K562 (cell line): ENCODE measurements at regions not wholly inside any gene's neighbourhood (a gene's known extent, or its start where the extent isn't known, plus 50 kb on each side); places are given as distances from the start of the nearest gene placed in this dataset.

Experiments
- ATAC-seq: fragments of 200-7000 bp; cut with Tn5 transposase; 3 replicates; pipeline ENCODE4 v1.9.1; 2020; ENCODE audit warnings: moderate library complexity
- BruUV-seq: library from RNA; stranded (reverse); fragments of 400-500 nt; replicated peaks from 2 replicates; lab custom pipeline; 2021; lab: Mats Ljungman, UMichigan
- CTCF ChIA-PET: fragments of 300-600 bp; formaldehyde crosslinking; extraction: SDS; loops from one replicate; lab custom pipeline; 2021; ENCODE audit warnings: low intra/inter-chr PET ratio; lab: Yijun Ruan, JAX
- POLR2A ChIA-PET: fragments of 300-600, 350-650 bp; sonication (Branson Sonifier 250); formaldehyde crosslinking; extraction: SDS; loops from one replicate; lab custom pipeline; 2021; ENCODE audit warnings: antibody characterized with exemption, inconsistent platforms; lab: Yijun Ruan, JAX
- DNase-seq, 4 experiments: peaks; one replicate each; pipeline versions ENCODE4 v3.0.0 to v3.0.0-alpha.2; 2011 to 2018; ENCODE audit warnings: low spot score in 3 of 4, mixed read lengths in 3 of 4; ENCODE audit errors: extremely low read depth in 1 of 4
- FAIRE-seq: peaks from 2 replicates; lab custom pipeline; 2011; peaks lifted over from hg19 to GRCh38; lab: Jason Lieb, UNC
- H2AFZ ChIP-seq: 2 replicates; pipeline ENCODE4 v1.6.0; 2011; ENCODE audit warnings: low read depth, low read length, control low read depth, inconsistent platforms
- H3K27ac ChIP-seq: fragments of 200-600 bp; 3 replicates; pipeline ENCODE4 v1.8.0; 2011; ENCODE audit warnings: low read depth, mild to moderate bottlenecking, control low read depth, inconsistent platforms, low read length, moderate library complexity, mixed read lengths; ENCODE audit errors: extremely low read depth
- H3K27me3 ChIP-seq, 2 experiments: fragments of 300-600 bp in 1 of 2; 2 replicates in 1 of 2; 3 replicates in 1 of 2; pipeline versions ENCODE4 v1.6.0 to v1.8.0; 2011; ENCODE audit warnings: inconsistent platforms in 2 of 2, low read length in 2 of 2, mild to moderate bottlenecking in 1 of 2, mixed read lengths in 1 of 2, moderate library complexity in 1 of 2; ENCODE audit not compliant: control insufficient read depth in 2 of 2, insufficient read depth in 2 of 2
- H3K36me3 ChIP-seq: fragments of 300-600 bp; 3 replicates; pipeline ENCODE4 v1.8.0; 2011; ENCODE audit warnings: mild to moderate bottlenecking, low read length, inconsistent platforms; ENCODE audit not compliant: control insufficient read depth, insufficient read depth
- H3K4me1 ChIP-seq, 2 experiments: fragments of 200-600 bp in 1 of 2; replicated peaks in 1 of 2; 2 replicates in 1 of 2; 3 replicates in 1 of 2; pipeline versions ENCODE4 v1.5.1 to v1.8.0; 2011; ENCODE audit warnings: inconsistent platforms in 2 of 2, low read length in 2 of 2, mild to moderate bottlenecking in 1 of 2, mixed read lengths in 1 of 2, moderate library complexity in 1 of 2; ENCODE audit not compliant: control insufficient read depth in 2 of 2, insufficient read depth in 2 of 2
- H3K4me2 ChIP-seq: 2 replicates; pipeline ENCODE4 v1.6.1; 2011; ENCODE audit warnings: low read length, control low read depth, inconsistent platforms, mixed read lengths; ENCODE audit not compliant: insufficient read depth
- H3K4me3 ChIP-seq: fragments of 200-600 bp; sonication (generic), shearing (Covaris generic); 2 replicates; pipeline ENCODE4 v1.5.1; 2016; ENCODE audit warnings: control low read depth, inconsistent platforms
- H3K79me2 ChIP-seq: fragments of 200-600 bp; 3 replicates; pipeline ENCODE4 v1.8.0; 2011; ENCODE audit warnings: low read length, inconsistent platforms; ENCODE audit not compliant: control insufficient read depth, insufficient read depth
- H3K9ac ChIP-seq, 2 experiments: 2 replicates each; pipeline versions ENCODE4 v1.6.0 to v1.6.1; 2011; ENCODE audit warnings: low read depth in 2 of 2, low read length in 2 of 2, control low read depth in 1 of 2, inconsistent platforms in 1 of 2, mild to moderate bottlenecking in 1 of 2, mixed read lengths in 1 of 2; ENCODE audit not compliant: insufficient read depth in 1 of 2
- H3K9me1 ChIP-seq: one replicate; pipeline ENCODE4 v1.6.0; 2011; ENCODE audit warnings: inconsistent platforms, mild to moderate bottlenecking, low read length, moderate library complexity; ENCODE audit not compliant: control insufficient read depth, insufficient read depth
- H3K9me3 ChIP-seq: replicated peaks from 2 replicates; pipeline ENCODE4 v1.5.1; 2011; ENCODE audit warnings: low read depth, low read length, inconsistent platforms; ENCODE audit not compliant: control insufficient read depth, insufficient read depth
- H4K20me1 ChIP-seq: replicated peaks from 2 replicates; pipeline ENCODE4 v1.6.1; 2011; ENCODE audit warnings: low read length, inconsistent platforms, mixed read lengths; ENCODE audit not compliant: control insufficient read depth, insufficient read depth
- BCLAF1 ChIP-seq, 2 experiments: fragments of 450-650 bp in 1 of 2; IDR thresholded peaks; 2 replicates each; pipeline ENCODE4 v1.6.1; 2011 to 2017; ENCODE audit warnings: low read depth in 2 of 2, antibody characterized with exemption in 1 of 2, borderline replicate concordance in 1 of 2, low read length in 1 of 2, mild to moderate bottlenecking in 1 of 2, mixed read lengths in 1 of 2; ENCODE audit not compliant: control insufficient read depth in 1 of 2
- BRF1 ChIP-seq: IDR thresholded peaks from 3 replicates; pipeline ENCODE4 v1.6.1; 2011; ENCODE audit warnings: borderline replicate concordance, mild to moderate bottlenecking; ENCODE audit not compliant: insufficient read length; ENCODE audit errors: extremely low read depth
- CBFA2T2 ChIP-seq: fragments of 450-650 bp; conservative IDR thresholded peaks from 2 replicates; pipeline ENCODE4 v1.6.1; 2017; ENCODE audit warnings: mild to moderate bottlenecking
- E2F3 ChIP-seq: fragments of 250-450 bp; sonication (Bioruptor Pico); IDR thresholded peaks from 2 replicates; pipeline ENCODE4 v1.4.0; 2020; ENCODE audit warnings: mild to moderate bottlenecking
- GTF2E2 ChIP-seq: fragments of 200-800 bp; sonication (Bioruptor generic); IDR thresholded peaks from 2 replicates; pipeline ENCODE4 v1.6.1; 2016; ENCODE audit warnings: missing genetic modification characterization, missing compliant biosample characterization
- MAFF ChIP-seq: IDR thresholded peaks from 2 replicates; pipeline ENCODE4 v1.6.1; 2012; ENCODE audit warnings: low read length, improper control_type of control experiment
- U2AF1 ChIP-seq: fragments of 200-400 bp; formaldehyde crosslinking; optimal IDR thresholded peaks from 2 replicates; pipeline ENCODE3; 2017; ENCODE audit warnings: mild to moderate bottlenecking, low read depth, low read length, moderate library complexity
- USF2 ChIP-seq: sonication (generic); formaldehyde crosslinking; IDR thresholded peaks from 2 replicates; pipeline ENCODE4 v1.5.0; 2020; ENCODE audit warnings: missing genetic modification reagents
- YBX1 ChIP-seq: fragments of 450-650 bp; IDR thresholded peaks from 2 replicates; pipeline ENCODE4 v1.7.1; 2016; ENCODE audit warnings: mild to moderate bottlenecking
- ZNF23 ChIP-seq: fragments of 250-450 bp; sonication (Bioruptor Pico); IDR thresholded peaks from 2 replicates; pipeline ENCODE4 v1.4.0; 2020; ENCODE audit warnings: mild to moderate bottlenecking
- ZNF347 ChIP-seq: fragments of 450-650 bp; formaldehyde crosslinking; IDR thresholded peaks from 2 replicates; pipeline ENCODE4 v1.4.0; 2020; ENCODE audit warnings: low read depth, mild to moderate bottlenecking, moderate library complexity
- ZNF766 ChIP-seq: fragments of 200-800 bp; sonication (Bioruptor generic); conservative IDR thresholded peaks from 2 replicates; pipeline ENCODE4 v1.6.1; 2016; ENCODE audit warnings: missing genetic modification characterization, missing compliant biosample characterization
- WGBS: fragments of 100-300 bp; shearing (Covaris generic); methylation state at CpG from one replicate; pipeline ENCODE4 v1.1.6; 2016; ENCODE audit warnings: low coverage, mixed read lengths; ENCODE audit not compliant: insufficient coverage; ENCODE audit errors: missing lambda C conversion rate; 5-methylcytosine and 5-hydroxymethylcytosine counted together
- in situ Hi-C: fragments of 300-500 bp; cut with MboI; formaldehyde crosslinking; loops from 4 replicates; pipeline ENCODE4 v1.15.0; 2018; ENCODE audit warnings: inconsistent platforms, mixed read lengths
- intact Hi-C: fragments of 100-400 bp; cut with micrococcal nuclease; formaldehyde crosslinking; loops from 2 replicates; pipeline ENCODE4 v1.14.2; 2022

- Histone ChIP-seq H3K4me3 (no peak overlapping the region), H3K27me3 (no peaks in the 10 kb centered on the region)
- WGBS, result 11% methylated on average over 2 of the region's 2 CpGs
- TF ChIP-seq ZNF23 (CRISPR knock-in tag), result no peak
- no peak for TF ChIP-seq MAFF
- TF ChIP-seq BCLAF1 (IDR thresholded peaks at IDR 0.05; ENCODE audit: borderline replicate concordance in 1 of 2, control insufficient read depth in 1 of 2, low read depth in 2 of 2, low read length in 1 of 2), result no peak
- TF ChIP-seq BRF1, result no peak
- TF ChIP-seq E2F3 (CRISPR knock-in tag), result no peak
- no peak for TF ChIP-seq ZNF347 (CRISPR knock-in tag)
- no peak for TF ChIP-seq YBX1
- TF ChIP-seq CBFA2T2, result no peak
- no peak for TF ChIP-seq USF2 (CRISPR knock-in tag)
- TF ChIP-seq ZNF766 (CRISPR knock-in tag), result no peak
- no peak for TF ChIP-seq GTF2E2 (tag)
- TF ChIP-seq U2AF1, result no peak
- TF ChIP-seq, all 486 proteins: peak for 0
- H3K9ac ChIP-seq, result no peak overlapping the region
- no peaks in the 10 kb centered on the region for H3K36me3 ChIP-seq
- intact Hi-C loops, result no loop called here
- H3K79me2 ChIP-seq, result no peaks in the 10 kb centered on the region
- H3K4me2 ChIP-seq, result no peak overlapping the region
- in situ Hi-C loops, result no loop called here
- ChIA-PET POLR2A (no interaction called here), CTCF (no interaction called here)
- BruUV-seq, result no TSS peak
- H3K27ac ChIP-seq, result no peak overlapping the region
- no peaks in the 10 kb centered on the region for H4K20me1 ChIP-seq
- no peaks in the 10 kb centered on the region for H3K9me3 ChIP-seq
- H3K9me1 ChIP-seq, result no peaks in the 10 kb centered on the region
- DNase-seq (no peak), FAIRE-seq (no peak), ATAC-seq (no peak)
- no peaks in the 10 kb centered on the region for H3K4me1 ChIP-seq
- H2AFZ ChIP-seq, result no peak overlapping the region
Observed at GRCh38 chr12:76708296-76708695, 55.6 kb upstream of the ZDHHC17 start.
